ENCODE measurements at regions not wholly inside any gene's neighbourhood (a gene's known extent, or its start where the extent isn't known, plus 50 kb on each side); places are given as distances from the start of the nearest gene placed in this dataset.
"Not testable (repeated sequence)": the region's sequence is repeated elsewhere in the genome, so short reads cannot be mapped to it uniquely, and the experiment has no call there.

DNA sequence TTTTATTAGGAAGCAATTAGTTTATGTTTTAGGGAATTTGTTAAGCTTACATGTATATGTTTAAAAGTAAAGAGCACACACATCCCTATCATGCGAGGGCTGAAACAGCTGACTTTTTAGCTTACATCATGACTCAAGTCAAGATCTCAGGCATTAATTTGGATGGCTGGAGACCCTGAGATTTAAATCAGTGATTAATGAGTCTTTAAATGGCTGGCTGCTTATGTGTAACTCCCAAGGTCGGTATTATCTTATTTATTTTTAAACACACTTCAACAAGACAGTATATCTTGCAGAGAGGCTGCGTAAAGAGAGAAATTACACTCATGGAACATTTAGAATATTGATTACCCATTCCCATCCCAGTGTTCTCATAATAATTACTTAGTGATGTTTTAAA, 169.4 kb downstream of the KBTBD8 start:
- no peak for DNase-seq

GRCh38 chr3:67171841-67172240, 173.7 kb downstream of the KBTBD8 start:
- DNase-seq: no peak

DNA sequence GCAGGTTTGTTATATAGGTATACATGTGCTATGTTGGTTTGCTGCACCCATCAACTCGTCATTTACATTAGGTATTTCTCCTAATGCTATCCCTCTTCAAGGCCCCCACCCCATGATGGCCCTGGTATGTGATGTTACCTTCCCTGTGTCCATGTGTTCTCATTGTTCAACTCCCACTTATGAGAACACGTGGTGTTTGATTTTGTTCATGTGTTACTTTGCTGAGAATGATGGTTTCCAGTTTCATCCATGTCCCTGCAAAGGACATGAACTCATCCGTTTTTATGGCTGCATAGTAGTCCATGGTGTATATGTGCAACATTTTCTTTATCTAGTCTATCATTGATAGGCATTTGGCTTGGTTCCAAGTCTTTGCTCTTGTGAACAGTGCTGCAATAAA, 175.0 kb downstream of the KBTBD8 start:
- not testable (repeated sequence) for DNase-seq

DNA sequence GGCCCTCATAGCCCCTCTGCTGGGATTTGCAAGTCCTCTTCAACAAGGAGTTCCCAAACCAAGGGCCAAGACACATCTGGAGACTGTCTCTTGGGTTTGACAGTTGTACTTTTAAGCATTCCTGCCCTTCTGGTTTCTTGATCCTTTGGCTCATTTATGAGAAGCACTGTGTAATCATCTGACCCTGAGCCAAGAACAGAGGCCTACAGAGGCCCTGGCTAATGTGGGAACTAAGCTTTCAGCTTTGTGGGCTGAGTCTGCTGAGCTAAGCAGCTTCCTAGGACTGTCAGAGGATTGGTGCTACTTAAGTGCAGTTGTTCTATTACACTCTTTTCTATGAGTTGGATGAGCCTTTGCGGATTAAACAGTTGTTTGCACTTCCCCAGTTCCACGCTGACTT, 178.3 kb downstream of the KBTBD8 start:
- DNase-seq: no peak

DNA sequence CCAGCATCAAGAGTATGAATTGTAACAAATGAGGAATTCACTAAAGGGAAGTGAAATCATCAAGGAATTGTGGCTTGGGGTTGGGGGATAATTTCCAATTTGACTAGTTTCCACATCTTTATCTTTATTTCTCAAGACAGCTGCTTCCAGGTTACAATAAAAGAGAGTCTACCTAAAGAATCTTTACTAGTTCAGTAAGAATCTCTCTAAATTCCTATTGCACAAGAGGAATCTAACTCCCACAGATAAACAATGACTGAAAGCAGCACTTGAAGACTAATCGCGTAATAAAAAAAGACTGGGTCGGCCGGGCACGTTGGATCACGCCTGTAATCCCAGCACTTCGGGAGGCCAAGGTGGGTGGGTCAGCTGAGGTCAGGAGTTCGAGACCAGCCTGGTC, 194.4 kb downstream of the KBTBD8 start:
- no peak for DNase-seq

GRCh38 chr3:67196677-67197076, 198.6 kb downstream of the KBTBD8 start:
- no peak for DNase-seq

DNA sequence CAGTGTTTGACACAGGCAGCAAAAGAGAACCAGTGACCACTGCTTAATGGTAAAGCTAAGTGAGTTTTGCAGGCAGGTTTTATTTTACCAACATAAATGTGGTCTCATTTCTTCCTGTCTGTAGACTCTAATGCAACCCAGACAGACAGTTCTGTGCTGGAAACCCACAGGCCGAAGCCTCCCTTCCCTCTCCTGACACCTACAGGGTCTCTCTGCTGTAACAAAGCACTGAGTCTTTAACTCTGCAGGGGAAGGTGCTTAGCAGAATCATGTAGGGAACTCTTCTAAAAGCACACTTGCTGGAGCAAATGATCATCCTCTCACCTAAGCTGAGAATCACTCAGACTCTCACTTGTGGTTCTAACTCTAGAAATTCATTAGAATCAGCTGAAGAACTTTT, 200.3 kb downstream of the KBTBD8 start:
- DNase-seq: no peak

- no peak for DNase-seq
Measured at GRCh38 chr3:67200618-67201017, 202.5 kb downstream of the KBTBD8 start.

GRCh38 chr3:67201026-67201425, 202.9 kb downstream of the KBTBD8 start:
- no peak for DNase-seq

- DNase-seq: no peak
Measured at GRCh38 chr3:67202053-67202452, 203.9 kb downstream of the KBTBD8 start.

DNA sequence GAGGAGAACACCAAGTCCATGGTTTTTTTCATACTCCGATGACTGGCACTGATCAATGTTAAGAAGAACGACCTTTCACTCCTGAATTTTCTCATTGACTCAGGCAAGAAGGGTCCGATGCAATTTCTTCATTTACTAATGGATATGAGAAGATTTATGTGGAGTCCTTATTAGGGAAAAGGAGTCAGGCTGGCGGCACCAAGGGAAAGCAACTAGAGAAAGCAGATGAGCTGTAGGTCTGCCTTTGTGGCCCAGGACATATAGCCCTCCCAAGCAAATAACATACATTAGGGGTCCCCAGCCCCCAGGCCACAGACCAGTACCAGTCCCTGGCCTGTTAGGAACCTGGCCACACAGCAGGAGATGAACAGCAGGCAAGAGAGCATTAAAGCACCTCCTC, 206.8 kb downstream of the KBTBD8 start:
- no peak for DNase-seq

DNA sequence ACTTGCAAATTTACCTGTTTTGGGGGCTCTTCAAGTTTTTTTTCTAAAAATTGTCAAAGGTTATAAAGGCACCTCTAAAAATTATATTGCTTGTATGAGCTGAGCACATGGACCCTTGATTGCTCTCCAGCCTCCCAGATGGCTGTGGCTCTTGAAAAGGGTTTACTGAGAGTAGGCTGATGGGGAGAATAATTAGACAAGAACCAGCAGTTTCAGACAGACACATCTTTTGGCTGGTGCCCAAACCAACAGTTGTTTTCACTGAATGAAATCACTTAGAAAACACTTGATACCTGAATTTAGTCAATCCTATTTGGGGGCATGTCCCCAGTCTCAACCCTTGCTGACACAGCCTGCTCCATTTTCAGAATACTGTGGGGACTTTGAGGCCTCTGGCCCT, 217.6 kb downstream of the KBTBD8 start:
- DNase-seq: no peak

- no peak for DNase-seq
Measured at GRCh38 chr3:67227030-67227429, 228.9 kb downstream of the KBTBD8 start.

DNA sequence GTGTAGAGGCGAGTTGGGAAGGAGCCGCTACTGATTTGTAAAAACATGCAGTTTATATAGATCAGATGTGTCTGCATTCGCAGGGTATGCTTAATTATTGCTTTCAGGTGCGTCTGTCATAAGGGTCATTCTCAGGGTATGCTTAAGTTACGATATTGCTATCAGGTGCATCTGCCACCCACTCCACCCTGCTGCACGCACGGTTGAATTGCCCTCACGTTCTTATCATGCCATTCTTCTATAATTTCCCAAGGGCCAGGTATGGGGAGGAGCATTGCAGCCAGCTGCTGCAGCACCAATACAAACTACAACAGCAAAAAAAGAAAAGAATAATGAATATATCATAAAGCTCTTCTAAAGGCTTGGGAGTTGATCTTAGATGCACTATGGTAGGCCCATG, 230.0 kb downstream of the KBTBD8 start:
- DNase-seq: no peak

DNA sequence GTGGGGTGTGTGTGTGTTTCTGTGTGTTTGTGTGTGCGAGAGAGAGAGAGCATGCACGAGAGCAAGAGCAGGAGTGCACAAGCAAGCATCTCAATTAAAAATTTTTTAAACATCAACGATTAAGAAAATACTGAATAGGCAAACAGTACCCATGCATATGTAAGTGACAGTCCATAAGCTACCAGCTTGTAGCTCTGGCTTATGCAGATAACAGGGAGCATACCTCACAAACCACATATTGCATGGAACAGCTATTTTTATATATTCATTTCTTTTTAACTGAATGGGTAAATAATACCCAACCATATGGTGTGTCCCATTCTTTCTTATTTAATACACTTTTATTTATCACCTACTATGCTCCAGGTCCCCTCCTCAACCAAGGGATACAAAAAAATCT, 234.5 kb downstream of the KBTBD8 start:
- DNase-seq: no peak

DNA sequence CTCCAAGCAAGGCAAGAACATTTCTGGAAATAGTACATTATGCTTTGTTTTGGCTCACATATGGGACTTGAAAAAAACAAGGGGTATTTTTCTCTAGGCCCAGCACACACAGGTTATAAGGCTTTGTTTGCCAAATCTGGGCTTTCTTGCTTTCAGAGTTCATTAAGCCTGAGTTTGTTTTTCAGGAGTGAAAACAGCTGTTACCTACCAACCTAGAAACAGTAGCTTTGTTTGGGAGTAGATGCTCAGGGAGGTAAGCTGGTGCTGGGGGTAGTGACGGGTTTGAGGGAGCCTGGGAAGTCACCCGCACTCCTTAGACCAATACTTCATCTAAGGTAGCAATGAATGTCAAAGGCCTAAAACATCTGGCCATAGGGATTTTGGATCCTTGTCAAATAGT, 241.2 kb downstream of the KBTBD8 start:
- no peak for DNase-seq

GRCh38 chr3:67241084-67241483, 243.0 kb downstream of the KBTBD8 start:
- no peak for DNase-seq

- DNase-seq: no peak
Measured at GRCh38 chr3:67244130-67244529, 246.0 kb downstream of the KBTBD8 start.

DNA sequence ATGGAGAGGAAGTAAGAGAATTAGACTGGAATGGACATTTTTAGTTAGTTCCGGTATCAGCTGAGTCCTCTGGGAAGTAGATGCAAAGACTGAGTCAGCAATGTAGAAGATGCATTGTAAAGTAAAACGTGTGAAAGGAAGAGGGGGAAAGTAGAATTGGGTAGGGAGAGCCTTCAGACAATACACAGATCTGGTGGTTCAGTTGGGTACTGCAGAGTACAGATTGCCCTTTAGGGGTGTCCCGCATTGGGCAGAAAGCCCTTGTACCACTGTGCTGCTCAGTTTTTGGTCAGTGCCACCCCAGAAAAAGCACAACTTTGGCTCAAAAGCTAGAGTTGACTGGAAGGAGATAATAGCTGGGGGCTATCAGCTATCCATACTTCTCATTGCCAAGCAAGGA, 247.4 kb downstream of the KBTBD8 start:
- no peak for DNase-seq

DNA sequence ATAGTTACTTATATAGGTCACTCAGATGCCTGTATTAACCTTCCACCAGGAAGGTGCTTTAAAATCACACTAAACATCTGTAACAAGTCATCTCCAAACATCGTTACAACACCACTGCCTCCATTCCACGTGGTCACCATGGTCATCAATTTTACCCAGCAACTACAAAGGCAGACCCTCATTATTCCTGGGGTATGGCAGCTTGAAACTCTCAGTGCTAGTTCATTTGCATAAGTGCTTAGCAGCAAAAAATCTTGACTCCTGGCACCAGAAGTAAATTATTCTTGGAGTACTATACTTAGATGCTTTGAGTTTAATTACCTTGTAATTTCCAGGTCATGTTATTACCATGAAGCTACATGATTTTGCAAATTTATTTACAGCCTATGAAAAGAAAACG, 250.6 kb downstream of the KBTBD8 start:
- DNase-seq: no peak

DNA sequence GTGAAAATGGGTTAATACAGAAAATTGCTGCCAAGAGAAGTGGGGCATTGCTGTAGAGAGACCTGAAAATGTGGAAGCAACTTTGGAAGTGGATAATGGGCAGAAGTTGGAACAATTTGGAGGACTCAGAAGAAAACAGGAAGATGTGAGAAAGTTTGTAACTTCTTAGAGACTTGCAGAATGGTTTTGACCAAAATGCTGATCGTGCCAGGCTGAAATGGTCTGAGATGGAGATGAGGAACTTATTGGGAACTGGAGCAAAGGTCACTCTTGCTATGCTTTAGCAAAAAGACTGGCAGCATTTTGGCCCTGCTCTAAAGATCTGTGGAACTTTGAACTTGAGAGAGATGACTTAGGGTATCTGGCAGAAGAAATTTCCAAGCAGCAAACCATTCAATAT, 254.8 kb downstream of the KBTBD8 start:
- not testable (repeated sequence) for DNase-seq

DNA sequence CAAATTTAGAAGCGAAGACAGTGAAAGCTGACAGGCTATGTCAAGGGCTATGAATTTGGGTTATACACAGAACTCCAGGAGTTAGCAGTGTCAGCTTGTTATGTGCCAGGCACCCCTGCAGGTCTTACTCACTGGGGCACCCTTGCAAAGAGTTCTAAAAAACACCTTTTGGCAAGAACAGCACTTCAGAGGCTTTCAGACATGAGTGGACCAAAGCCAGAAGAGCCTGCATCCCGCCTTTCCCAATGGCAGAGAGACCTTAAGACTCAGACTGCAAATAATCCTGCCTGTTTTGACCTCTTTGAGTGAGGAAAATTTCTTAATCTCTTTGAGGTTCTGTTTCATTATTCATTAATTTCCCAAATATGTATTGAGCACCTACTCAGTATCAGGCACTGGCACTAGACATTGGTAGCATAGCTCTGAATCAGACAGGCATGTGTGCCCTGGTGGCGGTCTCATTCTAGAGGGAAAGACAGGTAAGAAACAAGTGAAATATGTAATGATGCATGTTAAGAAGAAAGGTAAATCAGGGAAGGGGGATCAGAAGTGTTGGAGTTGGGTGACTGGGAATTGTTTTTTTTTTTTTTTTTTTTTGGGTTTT, 280.0 kb downstream of the KBTBD8 start:
- DNase-seq: no peak

DNA sequence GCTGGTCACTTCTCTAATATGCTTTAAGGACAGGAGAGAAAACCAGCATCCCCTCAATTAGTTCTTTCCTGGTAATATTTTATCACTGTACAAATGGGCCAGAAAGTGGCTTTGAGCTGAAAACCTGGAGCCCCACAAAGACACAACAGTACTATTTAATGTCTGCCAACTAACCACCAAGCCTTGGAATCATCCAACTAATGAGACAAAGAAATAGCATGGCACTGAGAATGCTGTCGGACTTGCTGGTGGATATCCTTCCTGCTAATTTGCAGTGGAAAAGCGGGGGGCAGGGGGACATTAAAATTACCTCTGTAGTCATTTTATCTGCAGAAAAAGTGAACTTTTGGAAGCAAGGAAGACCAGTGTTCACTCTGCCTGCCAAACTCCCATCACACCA, 288.5 kb downstream of the KBTBD8 start:
- DNase-seq: no peak

GRCh38 chr3:67288466-67289106, 290.5 kb downstream of the KBTBD8 start:
- DNase-seq: no peak

DNA sequence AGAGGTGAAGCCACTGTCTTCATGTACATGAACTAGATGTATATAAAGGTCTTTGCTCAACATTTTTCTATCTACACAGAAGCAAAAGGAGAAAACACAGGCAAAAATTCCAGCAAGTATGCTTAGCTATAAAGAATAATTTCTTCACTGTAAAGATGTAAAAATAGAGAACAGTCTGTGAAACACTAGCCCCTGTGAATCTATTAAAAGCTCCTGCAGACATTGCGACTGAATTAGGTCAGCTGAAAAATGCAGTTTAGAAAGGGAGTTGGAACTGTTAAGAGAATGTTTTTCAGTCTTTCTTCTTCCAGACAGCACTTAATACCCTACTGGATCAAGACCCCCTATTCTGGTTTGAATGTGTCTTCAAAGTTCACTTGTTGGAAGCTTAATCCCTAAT, 291.5 kb downstream of the KBTBD8 start:
- no peak for DNase-seq
